GM23338 (cell line): ENCODE measurements at regions not wholly inside any gene's neighbourhood (a gene's known extent, or its start where the extent isn't known, plus 50 kb on each side); places are given as distances from the start of the nearest gene placed in this dataset.

Experiments used
- CREB1 ChIP-seq: fragments of 250-450 bp; sonication (Bioruptor Pico); IDR thresholded peaks from 2 replicates; pipeline ENCODE4 v1.5.0; 2020; ENCODE audit warnings: low read depth, mild to moderate bottlenecking, moderate library complexity
- EZH2 ChIP-seq: fragments of 200-600 bp; sonication (generic); IDR thresholded peaks from one replicate; pipeline ENCODE4 v1.8.0; 2017; ENCODE audit warnings: antibody characterized with exemption, mild to moderate bottlenecking, low read depth; ENCODE audit not compliant: unreplicated experiment
- NANOG ChIP-seq: IDR thresholded peaks from 2 replicates; pipeline ENCODE4 v1.6.1; 2016; ENCODE audit warnings: antibody characterized with exemption, borderline replicate concordance
- POLR2AphosphoS5 ChIP-seq: IDR thresholded peaks from 2 replicates; pipeline ENCODE4 v1.6.1; 2016; ENCODE audit warnings: antibody characterized with exemption, low read depth
- REST ChIP-seq: IDR thresholded peaks from one replicate; pipeline ENCODE4 v1.6.1; 2018; ENCODE audit warnings: antibody characterized with exemption; ENCODE audit not compliant: unreplicated experiment
- TF ChIP-seq, protein P1 (sequence below), 2 experiments: fragments of 200-600 bp in 1 of 2; sonication (generic) in 1 of 2; conservative IDR thresholded peaks; 2 replicates each; pipeline versions ENCODE4 v1.5.1 to v1.6.1; 2016 to 2017; ENCODE audit warnings: antibody characterized with exemption in 2 of 2, low read depth in 2 of 2, mild to moderate bottlenecking in 2 of 2, moderate library complexity in 1 of 2

- TF ChIP-seq POLR2AphosphoS5, result no peak
- TF ChIP-seq, protein P1, sequence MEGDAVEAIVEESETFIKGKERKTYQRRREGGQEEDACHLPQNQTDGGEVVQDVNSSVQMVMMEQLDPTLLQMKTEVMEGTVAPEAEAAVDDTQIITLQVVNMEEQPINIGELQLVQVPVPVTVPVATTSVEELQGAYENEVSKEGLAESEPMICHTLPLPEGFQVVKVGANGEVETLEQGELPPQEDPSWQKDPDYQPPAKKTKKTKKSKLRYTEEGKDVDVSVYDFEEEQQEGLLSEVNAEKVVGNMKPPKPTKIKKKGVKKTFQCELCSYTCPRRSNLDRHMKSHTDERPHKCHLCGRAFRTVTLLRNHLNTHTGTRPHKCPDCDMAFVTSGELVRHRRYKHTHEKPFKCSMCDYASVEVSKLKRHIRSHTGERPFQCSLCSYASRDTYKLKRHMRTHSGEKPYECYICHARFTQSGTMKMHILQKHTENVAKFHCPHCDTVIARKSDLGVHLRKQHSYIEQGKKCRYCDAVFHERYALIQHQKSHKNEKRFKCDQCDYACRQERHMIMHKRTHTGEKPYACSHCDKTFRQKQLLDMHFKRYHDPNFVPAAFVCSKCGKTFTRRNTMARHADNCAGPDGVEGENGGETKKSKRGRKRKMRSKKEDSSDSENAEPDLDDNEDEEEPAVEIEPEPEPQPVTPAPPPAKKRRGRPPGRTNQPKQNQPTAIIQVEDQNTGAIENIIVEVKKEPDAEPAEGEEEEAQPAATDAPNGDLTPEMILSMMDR (conservative IDR thresholded peaks at IDR 0.05; ENCODE audit: low read depth in 2 of 2), result no peak
- TF ChIP-seq NANOG, result no peak
- no peak for TF ChIP-seq EZH2
- TF ChIP-seq REST, result no peak
- TF ChIP-seq CREB1 (CRISPR knock-in tag), result no peak
These were observed 570.0 kb downstream of the SLC16A7 start for GRCh38 chr12:60165781-60166180.
